OCI-LY7 (cell line): ENCODE measurements at regions not wholly inside any gene's neighbourhood (a gene's known extent, or its start where the extent isn't known, plus 50 kb on each side); places are given as distances from the start of the nearest gene placed in this dataset.

Source experiments
- BruUV-seq: library from RNA; stranded (reverse); fragments of 400-500 nt; replicated peaks from 2 replicates; lab custom pipeline; 2021; lab: Mats Ljungman, UMichigan
- CTCF ChIA-PET: fragments of 300-600 bp; sonication (Branson Sonifier 250); formaldehyde crosslinking; loops from one replicate; lab custom pipeline; 2022; ENCODE audit warnings: antibody characterized with exemption; ENCODE audit not compliant: unreplicated experiment; lab: Charles Lee
- POLR2A ChIA-PET: fragments of 300-600 bp; sonication (Branson Sonifier 250); formaldehyde crosslinking; loops from one replicate; lab custom pipeline; 2022; ENCODE audit warnings: antibody characterized with exemption; lab: Charles Lee
- DNase-seq: peaks from one replicate; pipeline ENCODE4 v3.0.0-alpha.2; 2015; ENCODE audit warnings: low spot score
- H2AFZ ChIP-seq: fragments of 200-600 bp; sonication (generic), shearing (Covaris generic); 2 replicates; pipeline ENCODE4 v1.6.1; 2014; ENCODE audit warnings: mild to moderate bottlenecking, antibody characterized with exemption, low read length, moderate library complexity
- H3K27ac ChIP-seq: fragments of 200-600 bp; sonication (generic); 2 replicates; pipeline ENCODE4 v1.5.1; 2014; ENCODE audit warnings: mixed run types, low read depth, mild to moderate bottlenecking, moderate library complexity, low read length, inconsistent platforms; ENCODE audit not compliant: poor library complexity, severe bottlenecking
- H3K36me3 ChIP-seq: fragments of 200-600 bp; sonication (generic); 2 replicates; pipeline ENCODE4 v1.6.1; 2014; ENCODE audit warnings: mild to moderate bottlenecking, antibody characterized with exemption, low read length, moderate library complexity, mixed read lengths; ENCODE audit not compliant: insufficient read depth
- H3K4me1 ChIP-seq: fragments of 200-600 bp; sonication (generic); 2 replicates; pipeline ENCODE4 v1.5.1; 2014; ENCODE audit warnings: mild to moderate bottlenecking, low read length; ENCODE audit not compliant: insufficient read depth, poor library complexity, severe bottlenecking
- H3K4me2 ChIP-seq: fragments of 200-600 bp; sonication (generic); 2 replicates; pipeline ENCODE4 v1.6.1; 2014; ENCODE audit warnings: mild to moderate bottlenecking, low read length
- H3K4me3 ChIP-seq: fragments of 200-600 bp; sonication (generic); 2 replicates; pipeline ENCODE4 v1.5.1; 2014; ENCODE audit warnings: mild to moderate bottlenecking, low read depth, low read length; ENCODE audit not compliant: poor library complexity, severe bottlenecking
- H3K79me2 ChIP-seq: fragments of 200-600 bp; sonication (generic); 2 replicates; pipeline ENCODE4 v1.6.1; 2016; ENCODE audit warnings: low read depth, mild to moderate bottlenecking, low read length, moderate library complexity, mixed read lengths; ENCODE audit not compliant: insufficient read depth
- H3K9me2 ChIP-seq: fragments of 200-600 bp; sonication (generic); 2 replicates; pipeline ENCODE4 v1.6.1; 2016; ENCODE audit warnings: mild to moderate bottlenecking, low read length, mixed read lengths; ENCODE audit not compliant: insufficient read depth
- H3K9me3 ChIP-seq: fragments of 200-600 bp; sonication (generic); 2 replicates; pipeline ENCODE4 v1.6.1; 2014; ENCODE audit warnings: mild to moderate bottlenecking, mixed run types, low read length, mixed read lengths
- H4K20me1 ChIP-seq: fragments of 200-600 bp; sonication (generic); 2 replicates; pipeline ENCODE4 v1.6.1; 2014; ENCODE audit warnings: mild to moderate bottlenecking, antibody characterized with exemption, low read length, moderate library complexity, mixed read lengths; ENCODE audit not compliant: insufficient read depth
- CTCF ChIP-seq: fragments of 200-600 bp; sonication (generic); conservative IDR thresholded peaks from 2 replicates; pipeline ENCODE4 v1.5.1; 2014; ENCODE audit warnings: mild to moderate bottlenecking, antibody characterized with exemption, low read length, moderate library complexity, mixed read lengths
- EZH2phosphoT487 ChIP-seq: fragments of 200-600 bp; sonication (generic); IDR thresholded peaks from 2 replicates; pipeline ENCODE4 v1.6.1; 2018; ENCODE audit warnings: low read depth, borderline replicate concordance, mild to moderate bottlenecking, mixed run types, antibody characterized with exemption, low read length, moderate library complexity, mixed read lengths
- intact Hi-C: fragments of 100-400 bp; cut with micrococcal nuclease; formaldehyde crosslinking; loops from one replicate; pipeline ENCODE4 v1.10.0; 2022; ENCODE audit not compliant: unreplicated experiment

- CTCF ChIA-PET, result no interaction called here
- Histone ChIP-seq H4K20me1 (no peaks in the 10 kb centered on the region), H2AFZ (no peak overlapping the region), H3K9me2 (no peaks in the 10 kb centered on the region), H3K27ac (no peak overlapping the region), H3K9me3 (no peaks in the 10 kb centered on the region), H3K4me2 (no peak overlapping the region), H3K79me2 (no peaks in the 10 kb centered on the region), H3K4me3 (no peak overlapping the region), H3K36me3 (no peaks in the 10 kb centered on the region), H3K4me1 (no peaks in the 10 kb centered on the region)
- intact Hi-C loops, result no loop called here
- POLR2A ChIA-PET, result no interaction called here
- no peak for DNase-seq
- no TSS peak for BruUV-seq
- TF ChIP-seq EZH2phosphoT487, result no peak
Observed at GRCh38 chr7:15915686-15916293, 229.3 kb upstream of the MEOX2 start.

GRCh38 chr7:15914611-15915010 lies 228.1 kb upstream of the MEOX2 start:
- H3K36me3 ChIP-seq, result no peaks in the 10 kb centered on the region
- CTCF ChIA-PET, result no interaction called here
- no peak overlapping the region for H2AFZ ChIP-seq
- H3K4me1 ChIP-seq, result no peaks in the 10 kb centered on the region
- H4K20me1 ChIP-seq, result no peaks in the 10 kb centered on the region
- no TSS peak for BruUV-seq
- intact Hi-C loops, result no loop called here
- no peak overlapping the region for H3K27ac ChIP-seq
- H3K79me2 ChIP-seq, result no peaks in the 10 kb centered on the region
- no peak for DNase-seq
- no peak overlapping the region for H3K4me3 ChIP-seq
- TF ChIP-seq CTCF (no peak), EZH2phosphoT487 (no peak)
- H3K9me2 ChIP-seq, result no peaks in the 10 kb centered on the region
- no peak overlapping the region for H3K4me2 ChIP-seq
- H3K9me3 ChIP-seq, result no peaks in the 10 kb centered on the region
- POLR2A ChIA-PET, result interaction anchor here (0.7 kb wide), 1 partner anchor 1338 kb away, joined by 3 read pairs; no protein-coding TSS in a partner anchor

GRCh38 chr7:15906436-15906835 lies 220.0 kb upstream of the MEOX2 start:
- TF ChIP-seq CTCF (no peak), EZH2phosphoT487 (no peak)
- Histone ChIP-seq H3K9me2 (no peaks in the 10 kb centered on the region), H3K27ac (no peak overlapping the region), H4K20me1 (no peaks in the 10 kb centered on the region), H3K4me1 (no peaks in the 10 kb centered on the region), H3K9me3 (no peaks in the 10 kb centered on the region), H3K36me3 (no peaks in the 10 kb centered on the region), H3K79me2 (no peaks in the 10 kb centered on the region), H2AFZ (no peak overlapping the region), H3K4me2 (no peak overlapping the region), H3K4me3 (no peak overlapping the region)
- DNase-seq, result no peak
- ChIA-PET CTCF (no interaction called here), POLR2A (interaction anchor here (1.3 kb wide), 1 partner anchor 12 kb away, joined by 3 read pairs; no protein-coding TSS in a partner anchor)
- intact Hi-C loops, result no loop called here
- no TSS peak for BruUV-seq
